ENCODE measurements at regions not wholly inside any gene's neighbourhood (a gene's known extent, or its start where the extent isn't known, plus 50 kb on each side); places are given as distances from the start of the nearest gene placed in this dataset.

- no peak for DNase-seq
Measured at GRCh38 chr17:15177343-15177742, 87.8 kb downstream of the PMP22 start.

GRCh38 chr17:15175356-15175755 is 89.8 kb downstream of the PMP22 start:
- no peak for DNase-seq

GRCh38 chr17:15171167-15172047 is 93.7 kb downstream of the PMP22 start:
- DNase-seq = peak; percentile 60

GRCh38 chr17:15169676-15170075 is 95.5 kb downstream of the PMP22 start:
- no peak for DNase-seq

- no peak for DNase-seq
Measured at GRCh38 chr17:15168379-15168778, 96.7 kb downstream of the PMP22 start.

- DNase-seq = no peak
Measured at GRCh38 chr17:15161395-15161794, 103.7 kb downstream of the PMP22 start.

GRCh38 chr17:15157051-15157450 is 108.1 kb downstream of the PMP22 start:
- DNase-seq = no peak

GRCh38 chr17:15154618-15155017 is 110.5 kb downstream of the PMP22 start:
- DNase-seq = no peak

GRCh38 chr17:15145621-15146020 is 119.5 kb downstream of the PMP22 start:
- DNase-seq = no peak

- DNase-seq = no peak
Measured at GRCh38 chr17:15143524-15143923, 121.6 kb downstream of the PMP22 start.

- DNase-seq = no peak
Measured at GRCh38 chr17:15134363-15134762, 130.8 kb downstream of the PMP22 start.

GRCh38 chr17:15133826-15134225 is 131.3 kb downstream of the PMP22 start:
- no peak for DNase-seq

GRCh38 chr17:15133143-15133542 is 132.0 kb downstream of the PMP22 start:
- no peak for DNase-seq

GRCh38 chr17:15130426-15130825 is 134.7 kb downstream of the PMP22 start:
- no peak for DNase-seq

- no peak for DNase-seq
Measured at GRCh38 chr17:15129986-15130385, 135.1 kb downstream of the PMP22 start.

- no peak for DNase-seq
Measured at GRCh38 chr17:15124746-15125145, 140.4 kb downstream of the PMP22 start.

GRCh38 chr17:15124264-15124595 is 140.9 kb downstream of the PMP22 start:
- DNase-seq = no peak

- DNase-seq = no peak
Measured at GRCh38 chr17:15123593-15124263, 141.4 kb downstream of the PMP22 start.

GRCh38 chr17:15122857-15123256 is 142.3 kb downstream of the PMP22 start:
- no peak for DNase-seq

- no peak for DNase-seq
Measured at GRCh38 chr17:15121426-15121825, 143.7 kb downstream of the PMP22 start.

GRCh38 chr17:15119968-15120367 is 145.2 kb downstream of the PMP22 start:
- DNase-seq = no peak

- no peak for DNase-seq
Measured at GRCh38 chr17:15117239-15117638, 147.9 kb downstream of the PMP22 start.

GRCh38 chr17:15112846-15113617 is 152.1 kb downstream of the PMP22 start:
- DNase-seq = no peak

GRCh38 chr17:15109608-15110007 is 155.5 kb downstream of the PMP22 start:
- no peak for DNase-seq

Measured in activated CD4-positive, alpha-beta T cell treated with anti-CD3 and anti-CD28 coated beads, Interleukin-2, Interleukin-6, amounts not matched to agents 100 ng/mL and 50 ng/mL, durations not matched to agents 16 hours and 8 hours (primary cell).